HepG2 (cell line): ENCODE measurements at regions not wholly inside any gene's neighbourhood (a gene's known extent, or its start where the extent isn't known, plus 50 kb on each side); places are given as distances from the start of the nearest gene placed in this dataset.

Experiments
- ATAC-seq: fragments of 200-7000 bp; cut with Tn5 transposase; 3 replicates; pipeline ENCODE4 v1.9.1; 2020; ENCODE audit warnings: mild to moderate bottlenecking, moderate library complexity
- BruUV-seq: library from RNA; stranded (reverse); fragments of 400-500 nt; replicated peaks from 2 replicates; lab custom pipeline; 2021; lab: Mats Ljungman, UMichigan
- CTCF ChIA-PET: fragments of 300-600 bp; formaldehyde crosslinking; extraction: SDS; loops from one replicate; lab custom pipeline; 2021; ENCODE audit warnings: low total read pairs, inconsistent platforms, low intra/inter-chr PET ratio; lab: Yijun Ruan, JAX
- POLR2A ChIA-PET: fragments of 350-600 bp; sonication (Branson Sonifier 250); formaldehyde crosslinking; loops from one replicate; lab custom pipeline; 2020; ENCODE audit warnings: antibody characterized with exemption, inconsistent platforms; lab: Yijun Ruan, JAX
- DNase-seq: peaks from one replicate; pipeline ENCODE4 v3.0.0-alpha.2; 2015; ENCODE audit warnings: low spot score
- FAIRE-seq: peaks from 3 replicates; lab custom pipeline; 2011; peaks lifted over from hg19 to GRCh38; lab: Jason Lieb, UNC
- H2AFZ ChIP-seq: one replicate; pipeline ENCODE4 v1.6.1; 2011; ENCODE audit warnings: low read length, inconsistent platforms
- H3K27ac ChIP-seq: fragments of 300-600 bp; 3 replicates; pipeline ENCODE4 v1.8.0; 2011; ENCODE audit warnings: mixed run types, mild to moderate bottlenecking, mixed read lengths, low read length, inconsistent platforms; ENCODE audit not compliant: insufficient read depth; ENCODE audit errors: extremely low read length
- H3K27me3 ChIP-seq, 2 experiments: fragments of 200-600 bp in 1 of 2; 2 replicates in 1 of 2; 3 replicates in 1 of 2; pipeline versions ENCODE4 v1.6.0 to v1.8.0; 2011; ENCODE audit warnings: low read length in 2 of 2, mild to moderate bottlenecking in 2 of 2, moderate library complexity in 2 of 2, inconsistent platforms in 1 of 2; ENCODE audit not compliant: insufficient read depth in 2 of 2, control insufficient read depth in 1 of 2
- H3K36me3 ChIP-seq, 2 experiments: fragments of 200-600 bp in 1 of 2; replicated peaks in 1 of 2; 2 replicates in 1 of 2; 3 replicates in 1 of 2; pipeline versions ENCODE4 v1.5.1 to v1.8.0; 2011; ENCODE audit warnings: low read length in 2 of 2, inconsistent platforms in 1 of 2; ENCODE audit not compliant: insufficient read depth in 2 of 2, control insufficient read depth in 1 of 2
- H3K4me1 ChIP-seq: 2 replicates; pipeline ENCODE4 v1.5.1; 2012; ENCODE audit warnings: low read length, inconsistent platforms; ENCODE audit not compliant: insufficient read depth
- H3K4me2 ChIP-seq: 2 replicates; pipeline ENCODE4 v1.6.0; 2011; ENCODE audit warnings: low read depth, low read length, inconsistent platforms
- H3K4me3 ChIP-seq, 3 experiments: fragments of 200-600 bp in 1 of 3; sonication (generic), shearing (Covaris generic) in 1 of 3; replicated peaks in 1 of 3; 2 replicates each; pipeline ENCODE4 v1.5.1; 2011 to 2016; ENCODE audit warnings: low read length in 3 of 3, inconsistent platforms in 2 of 3, low read depth in 2 of 3, mild to moderate bottlenecking in 2 of 3, control low read depth in 1 of 3, mixed read lengths in 1 of 3; ENCODE audit not compliant: insufficient read depth in 1 of 3
- H3K79me2 ChIP-seq: one replicate; pipeline ENCODE4 v1.6.1; 2011; ENCODE audit warnings: low read length, inconsistent platforms; ENCODE audit not compliant: insufficient read depth
- H3K9ac ChIP-seq: 2 replicates; pipeline ENCODE4 v1.6.0; 2011; ENCODE audit warnings: mild to moderate bottlenecking, low read depth, low read length, inconsistent platforms; ENCODE audit not compliant: insufficient read depth
- H3K9me3 ChIP-seq: 2 replicates; pipeline ENCODE4 v1.5.1; 2012; ENCODE audit warnings: mild to moderate bottlenecking, low read length
- H4K20me1 ChIP-seq: 2 replicates; pipeline ENCODE4 v1.6.0; 2011; ENCODE audit warnings: inconsistent platforms, mild to moderate bottlenecking, low read length, moderate library complexity; ENCODE audit not compliant: insufficient read depth
- GRHL1 ChIP-seq: sonication (generic); formaldehyde crosslinking; conservative IDR thresholded peaks from 2 replicates; pipeline ENCODE4 v1.8.0; 2022; ENCODE audit warnings: missing genetic modification reagents
- HMGXB4 ChIP-seq, 2 experiments: sonication (generic) in 1 of 2; formaldehyde crosslinking in 1 of 2; IDR thresholded peaks; 2 replicates each; pipeline versions ENCODE4 v1.4.0 to v1.6.1; 2018 to 2020; ENCODE audit warnings: missing genetic modification reagents in 2 of 2, borderline replicate concordance in 1 of 2, low read depth in 1 of 2, mild to moderate bottlenecking in 1 of 2, missing biosample characterization in 1 of 2
- IRX3 ChIP-seq: sonication (generic); formaldehyde crosslinking; IDR thresholded peaks from 2 replicates; pipeline ENCODE4 v1.8.1; 2023; ENCODE audit warnings: mild to moderate bottlenecking, low read depth, missing genetic modification reagents, borderline replicate concordance
- MAFG ChIP-seq: sonication (generic); formaldehyde crosslinking; IDR thresholded peaks from 2 replicates; pipeline ENCODE4 v1.5.1; 2020; ENCODE audit warnings: mild to moderate bottlenecking, missing genetic modification reagents
- NR2F2 ChIP-seq: IDR thresholded peaks from 2 replicates; pipeline ENCODE4 v1.6.1; 2012; ENCODE audit warnings: low read depth, inconsistent platforms, borderline replicate concordance
- PAWR ChIP-seq: sonication (generic); formaldehyde crosslinking; IDR thresholded peaks from 2 replicates; pipeline ENCODE4 v1.4.0; 2020; ENCODE audit warnings: missing genetic modification reagents, mild to moderate bottlenecking, borderline replicate concordance
- RAD51 ChIP-seq: fragments of 450-650 bp; IDR thresholded peaks from 2 replicates; pipeline ENCODE4 v1.6.1; 2016; ENCODE audit warnings: borderline replicate concordance
- RFXAP ChIP-seq: sonication (generic); formaldehyde crosslinking; IDR thresholded peaks from 2 replicates; pipeline ENCODE4 v1.4.0; 2020; ENCODE audit warnings: missing genetic modification reagents, borderline replicate concordance
- SALL2 ChIP-seq: sonication (generic); formaldehyde crosslinking; IDR thresholded peaks from 2 replicates; pipeline ENCODE4 v1.8.1; 2023; ENCODE audit warnings: mild to moderate bottlenecking, missing genetic modification reagents, inconsistent platforms
- SSRP1 ChIP-seq: IDR thresholded peaks from 2 replicates; pipeline ENCODE4 v1.6.1; 2016; ENCODE audit warnings: control low read depth
- ZBTB1 ChIP-seq: sonication (generic); formaldehyde crosslinking; IDR thresholded peaks from 2 replicates; pipeline ENCODE4 v1.4.0; 2020; ENCODE audit warnings: missing genetic modification reagents, borderline replicate concordance
- ZBTB3 ChIP-seq: sonication (generic); formaldehyde crosslinking; IDR thresholded peaks from 2 replicates; pipeline ENCODE4 v1.4.0; 2020; ENCODE audit warnings: low read depth, mild to moderate bottlenecking, moderate library complexity, missing genetic modification reagents, borderline replicate concordance
- ZHX1 ChIP-seq: sonication (generic); formaldehyde crosslinking; IDR thresholded peaks from 2 replicates; pipeline ENCODE4 v1.8.1; 2022; ENCODE audit warnings: low read depth, mild to moderate bottlenecking, missing genetic modification reagents
- ZNF138 ChIP-seq: sonication (generic); formaldehyde crosslinking; IDR thresholded peaks from 2 replicates; pipeline ENCODE4 v1.5.0; 2020; ENCODE audit warnings: mild to moderate bottlenecking, low read depth, missing genetic modification reagents
- ZNF225 ChIP-seq: sonication (generic); formaldehyde crosslinking; IDR thresholded peaks from 2 replicates; pipeline ENCODE4 v1.4.0; 2020; ENCODE audit warnings: mild to moderate bottlenecking, missing genetic modification reagents
- ZNF414 ChIP-seq: sonication (generic); formaldehyde crosslinking; IDR thresholded peaks from 2 replicates; pipeline ENCODE4 v1.5.0; 2020; ENCODE audit warnings: missing genetic modification reagents
- ZNF530 ChIP-seq: sonication (generic); formaldehyde crosslinking; IDR thresholded peaks from 2 replicates; pipeline ENCODE4 v1.5.0; 2020; ENCODE audit warnings: low read depth, mild to moderate bottlenecking, missing genetic modification reagents
- ZNF674 ChIP-seq: sonication (generic); formaldehyde crosslinking; IDR thresholded peaks from 2 replicates; pipeline ENCODE4 v1.5.0; 2020; ENCODE audit warnings: low read depth, mild to moderate bottlenecking, missing genetic modification reagents
- ZNF775 ChIP-seq: sonication (generic); formaldehyde crosslinking; IDR thresholded peaks from 2 replicates; pipeline ENCODE4 v1.4.0; 2020; ENCODE audit warnings: missing genetic modification reagents, mild to moderate bottlenecking, moderate library complexity, borderline replicate concordance
- WGBS: methylation state at CpG from one replicate; pipeline ENCODE4 v1.1.6; 2017; ENCODE audit warnings: low lambda C conversion rate; 5-methylcytosine and 5-hydroxymethylcytosine counted together
- in situ Hi-C: cut with HindIII; loops from 2 replicates; pipeline ENCODE4 v1.10.0; 2017; ENCODE audit warnings: low pct_unique_long_range_greater_than_20kb; ENCODE audit not compliant: extremely low pct_ligation_motif_present
- intact Hi-C: fragments of 100-400 bp; cut with micrococcal nuclease; formaldehyde crosslinking; loops from one replicate; pipeline ENCODE4 v1.10.0; 2022; ENCODE audit not compliant: unreplicated experiment

- 2% methylated on average over 4 of the region's 4 CpGs for WGBS
- no peak for DNase-seq
- Histone ChIP-seq H4K20me1 (no peaks in the 10 kb centered on the region), H2AFZ (no peak overlapping the region), H3K4me1 (no peaks in the 10 kb centered on the region), H3K36me3 (no peaks in the 10 kb centered on the region), H3K4me2 (no peak overlapping the region), H3K27ac (no peak overlapping the region), H3K27me3 (no peaks in the 10 kb centered on the region), H3K9ac (no peak overlapping the region), H3K4me3 (no peak overlapping the region), H3K79me2 (no peaks in the 10 kb centered on the region), H3K9me3 (peaks cover 74% of the 10 kb centered on the region)
- BruUV-seq: no TSS peak
- ATAC-seq: no peak
- FAIRE-seq: no peak
- in situ Hi-C loops: no loop called here
- CTCF ChIA-PET: no interaction called here
- intact Hi-C loops: no loop called here
- POLR2A ChIA-PET: no interaction called here
- no peak for TF ChIP-seq RAD51
- TF ChIP-seq SALL2 (CRISPR knock-in tag): no peak
- no peak for TF ChIP-seq ZHX1 (CRISPR knock-in tag)
- TF ChIP-seq ZNF414 (CRISPR knock-in tag): no peak
- no peak for TF ChIP-seq RFXAP (CRISPR knock-in tag)
- no peak for TF ChIP-seq IRX3 (CRISPR knock-in tag)
- TF ChIP-seq ZNF775 (CRISPR knock-in tag): no peak
- TF ChIP-seq ZBTB1 (CRISPR knock-in tag): no peak
- TF ChIP-seq ZBTB3 (CRISPR knock-in tag): no peak
- TF ChIP-seq PAWR: no peak
- no peak for TF ChIP-seq ZNF530 (CRISPR knock-in tag)
- TF ChIP-seq SSRP1 (CRISPR knock-in tag): no peak
- no peak for TF ChIP-seq HMGXB4 (CRISPR knock-in tag; IDR thresholded peaks at IDR 0.05; ENCODE audit: borderline replicate concordance in 1 of 2, low read depth in 1 of 2)
- TF ChIP-seq GRHL1: no peak
- no peak for TF ChIP-seq NR2F2
- no peak for TF ChIP-seq ZNF138 (CRISPR knock-in tag)
- TF ChIP-seq ZNF225 (CRISPR knock-in tag): no peak
- no peak for TF ChIP-seq MAFG (CRISPR knock-in tag)
- no peak for TF ChIP-seq ZNF674 (CRISPR knock-in tag)
Observed at GRCh38 chr1:82449506-82450057, 648.8 kb downstream of the ADGRL2 start.
